HepG2 (cell line): ENCODE measurements at regions not wholly inside any gene's neighbourhood (a gene's known extent, or its start where the extent isn't known, plus 50 kb on each side); places are given as distances from the start of the nearest gene placed in this dataset.

Source experiments
- ATAC-seq: fragments of 200-7000 bp; cut with Tn5 transposase; 3 replicates; pipeline ENCODE4 v1.9.1; 2020; ENCODE audit warnings: mild to moderate bottlenecking, moderate library complexity
- BruUV-seq: library from RNA; stranded (reverse); fragments of 400-500 nt; replicated peaks from 2 replicates; lab custom pipeline; 2021; lab: Mats Ljungman, UMichigan
- CTCF ChIA-PET: fragments of 300-600 bp; formaldehyde crosslinking; extraction: SDS; loops from one replicate; lab custom pipeline; 2021; ENCODE audit warnings: low total read pairs, inconsistent platforms, low intra/inter-chr PET ratio; lab: Yijun Ruan, JAX
- POLR2A ChIA-PET: fragments of 350-600 bp; sonication (Branson Sonifier 250); formaldehyde crosslinking; loops from one replicate; lab custom pipeline; 2020; ENCODE audit warnings: antibody characterized with exemption, inconsistent platforms; lab: Yijun Ruan, JAX
- DNase-seq: peaks from one replicate; pipeline ENCODE4 v3.0.0-alpha.2; 2015; ENCODE audit warnings: low spot score
- FAIRE-seq: peaks from 3 replicates; lab custom pipeline; 2011; peaks lifted over from hg19 to GRCh38; lab: Jason Lieb, UNC
- H2AFZ ChIP-seq: one replicate; pipeline ENCODE4 v1.6.1; 2011; ENCODE audit warnings: low read length, inconsistent platforms
- H3K27ac ChIP-seq: fragments of 300-600 bp; 3 replicates; pipeline ENCODE4 v1.8.0; 2011; ENCODE audit warnings: mixed run types, mild to moderate bottlenecking, mixed read lengths, low read length, inconsistent platforms; ENCODE audit not compliant: insufficient read depth; ENCODE audit errors: extremely low read length
- H3K27me3 ChIP-seq, 2 experiments: fragments of 200-600 bp in 1 of 2; 2 replicates in 1 of 2; 3 replicates in 1 of 2; pipeline versions ENCODE4 v1.6.0 to v1.8.0; 2011; ENCODE audit warnings: low read length in 2 of 2, mild to moderate bottlenecking in 2 of 2, moderate library complexity in 2 of 2, inconsistent platforms in 1 of 2; ENCODE audit not compliant: insufficient read depth in 2 of 2, control insufficient read depth in 1 of 2
- H3K36me3 ChIP-seq, 2 experiments: fragments of 200-600 bp in 1 of 2; replicated peaks in 1 of 2; 2 replicates in 1 of 2; 3 replicates in 1 of 2; pipeline versions ENCODE4 v1.5.1 to v1.8.0; 2011; ENCODE audit warnings: low read length in 2 of 2, inconsistent platforms in 1 of 2; ENCODE audit not compliant: insufficient read depth in 2 of 2, control insufficient read depth in 1 of 2
- H3K4me1 ChIP-seq: 2 replicates; pipeline ENCODE4 v1.5.1; 2012; ENCODE audit warnings: low read length, inconsistent platforms; ENCODE audit not compliant: insufficient read depth
- H3K4me2 ChIP-seq: 2 replicates; pipeline ENCODE4 v1.6.0; 2011; ENCODE audit warnings: low read depth, low read length, inconsistent platforms
- H3K4me3 ChIP-seq, 3 experiments: fragments of 200-600 bp in 1 of 3; sonication (generic), shearing (Covaris generic) in 1 of 3; replicated peaks in 1 of 3; 2 replicates each; pipeline ENCODE4 v1.5.1; 2011 to 2016; ENCODE audit warnings: low read length in 3 of 3, inconsistent platforms in 2 of 3, low read depth in 2 of 3, mild to moderate bottlenecking in 2 of 3, control low read depth in 1 of 3, mixed read lengths in 1 of 3; ENCODE audit not compliant: insufficient read depth in 1 of 3
- H3K79me2 ChIP-seq: one replicate; pipeline ENCODE4 v1.6.1; 2011; ENCODE audit warnings: low read length, inconsistent platforms; ENCODE audit not compliant: insufficient read depth
- H3K9ac ChIP-seq: 2 replicates; pipeline ENCODE4 v1.6.0; 2011; ENCODE audit warnings: mild to moderate bottlenecking, low read depth, low read length, inconsistent platforms; ENCODE audit not compliant: insufficient read depth
- H3K9me3 ChIP-seq: 2 replicates; pipeline ENCODE4 v1.5.1; 2012; ENCODE audit warnings: mild to moderate bottlenecking, low read length
- H4K20me1 ChIP-seq: 2 replicates; pipeline ENCODE4 v1.6.0; 2011; ENCODE audit warnings: inconsistent platforms, mild to moderate bottlenecking, low read length, moderate library complexity; ENCODE audit not compliant: insufficient read depth
- ARID2 ChIP-seq: sonication (generic); formaldehyde crosslinking; IDR thresholded peaks from 2 replicates; pipeline ENCODE4 v1.8.1; 2022; ENCODE audit warnings: mild to moderate bottlenecking, missing genetic modification reagents, borderline replicate concordance
- ATRX ChIP-seq: sonication (generic); formaldehyde crosslinking; IDR thresholded peaks from 2 replicates; pipeline ENCODE4 v1.4.0; 2020; ENCODE audit warnings: missing genetic modification reagents, borderline replicate concordance
- DR1 ChIP-seq: sonication (generic); formaldehyde crosslinking; IDR thresholded peaks from 2 replicates; pipeline ENCODE4 v1.8.0; 2021; ENCODE audit warnings: mild to moderate bottlenecking, missing genetic modification reagents, inconsistent platforms
- KDM3A ChIP-seq: IDR thresholded peaks from 2 replicates; pipeline ENCODE4 v1.6.1; 2018; ENCODE audit warnings: low read depth, missing compliant biosample characterization
- NFKB2 ChIP-seq: sonication (generic); formaldehyde crosslinking; IDR thresholded peaks from 2 replicates; pipeline ENCODE4 v1.4.0; 2020; ENCODE audit warnings: missing genetic modification reagents, borderline replicate concordance
- RARG ChIP-seq: sonication (generic); formaldehyde crosslinking; IDR thresholded peaks from 2 replicates; pipeline ENCODE4 v1.4.0; 2020; ENCODE audit warnings: low read depth, mild to moderate bottlenecking, missing genetic modification reagents
- TCF7L2 ChIP-seq: IDR thresholded peaks from 2 replicates; pipeline ENCODE4 v1.6.1; 2011; ENCODE audit warnings: mild to moderate bottlenecking, low read depth, low read length, moderate library complexity
- ZFP37 ChIP-seq: sonication (generic); formaldehyde crosslinking; IDR thresholded peaks from 2 replicates; pipeline ENCODE4 v1.4.0; 2020; ENCODE audit warnings: missing genetic modification reagents, borderline replicate concordance
- ZNF263 ChIP-seq: sonication (generic); formaldehyde crosslinking; IDR thresholded peaks from 2 replicates; pipeline ENCODE4 v1.4.0; 2020; ENCODE audit warnings: missing genetic modification reagents
- ZNF510 ChIP-seq: sonication (generic); formaldehyde crosslinking; IDR thresholded peaks from 2 replicates; pipeline ENCODE4 v1.4.0; 2020; ENCODE audit warnings: low read depth, mild to moderate bottlenecking, missing genetic modification reagents
- ZNF546 ChIP-seq: sonication (generic); formaldehyde crosslinking; conservative IDR thresholded peaks from 2 replicates; pipeline ENCODE4 v1.8.1; 2023; ENCODE audit warnings: mild to moderate bottlenecking, missing genetic modification reagents
- ZNF558 ChIP-seq: sonication (generic); formaldehyde crosslinking; IDR thresholded peaks from 2 replicates; pipeline ENCODE4 v1.9.0; 2022; ENCODE audit warnings: mild to moderate bottlenecking, missing genetic modification reagents, borderline replicate concordance
- ZNF567 ChIP-seq: sonication (generic); formaldehyde crosslinking; IDR thresholded peaks from 2 replicates; pipeline ENCODE4 v1.8.1; 2023; ENCODE audit warnings: mild to moderate bottlenecking, missing genetic modification reagents, borderline replicate concordance
- WGBS: methylation state at CpG from one replicate; pipeline ENCODE4 v1.1.6; 2017; ENCODE audit warnings: low lambda C conversion rate; 5-methylcytosine and 5-hydroxymethylcytosine counted together
- in situ Hi-C: cut with HindIII; loops from 2 replicates; pipeline ENCODE4 v1.10.0; 2017; ENCODE audit warnings: low pct_unique_long_range_greater_than_20kb; ENCODE audit not compliant: extremely low pct_ligation_motif_present
- intact Hi-C: fragments of 100-400 bp; cut with micrococcal nuclease; formaldehyde crosslinking; loops from one replicate; pipeline ENCODE4 v1.10.0; 2022; ENCODE audit not compliant: unreplicated experiment
- TF ChIP-seq, protein P1 (sequence below): sonication (generic); formaldehyde crosslinking; IDR thresholded peaks from 2 replicates; pipeline ENCODE4 v1.5.0; 2020; ENCODE audit warnings: mild to moderate bottlenecking, missing genetic modification reagents, moderate library complexity
- TF ChIP-seq, protein P2 (sequence below): sonication (generic); formaldehyde crosslinking; IDR thresholded peaks from 2 replicates; pipeline ENCODE4; 2020; ENCODE audit warnings: missing genetic modification reagents, mild to moderate bottlenecking, borderline replicate concordance
- TF ChIP-seq, protein P3 (sequence below): sonication (generic); formaldehyde crosslinking; IDR thresholded peaks from 2 replicates; pipeline ENCODE4 v1.9.0; 2021; ENCODE audit warnings: missing genetic modification reagents, mild to moderate bottlenecking, borderline replicate concordance
- TF ChIP-seq, protein P4 (sequence below): sonication (generic); formaldehyde crosslinking; IDR thresholded peaks from 2 replicates; pipeline ENCODE4 v1.8.0; 2022; ENCODE audit warnings: missing genetic modification reagents, mild to moderate bottlenecking, borderline replicate concordance

DNA sequence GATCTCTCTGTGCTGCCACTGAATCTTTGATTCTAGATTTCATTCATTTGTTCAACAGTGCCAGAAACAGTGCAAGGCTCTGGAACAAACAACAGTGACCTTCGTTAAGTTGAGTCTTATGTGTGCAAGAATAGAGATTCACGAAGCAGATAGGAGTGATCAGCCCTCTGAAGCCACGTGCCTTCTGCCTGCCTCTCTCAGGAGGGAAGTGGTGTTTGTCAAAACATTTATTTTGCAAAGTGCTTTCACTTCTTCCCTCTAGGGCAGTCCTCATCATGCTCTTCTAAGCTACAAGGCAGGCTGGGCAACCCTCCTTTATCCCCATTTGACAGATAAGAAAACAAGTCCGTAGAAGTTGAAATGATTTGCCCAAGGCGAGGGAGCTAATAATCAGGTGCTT, 204.3 kb downstream of the TFAP2C start (continued):
- TF ChIP-seq, protein P1, sequence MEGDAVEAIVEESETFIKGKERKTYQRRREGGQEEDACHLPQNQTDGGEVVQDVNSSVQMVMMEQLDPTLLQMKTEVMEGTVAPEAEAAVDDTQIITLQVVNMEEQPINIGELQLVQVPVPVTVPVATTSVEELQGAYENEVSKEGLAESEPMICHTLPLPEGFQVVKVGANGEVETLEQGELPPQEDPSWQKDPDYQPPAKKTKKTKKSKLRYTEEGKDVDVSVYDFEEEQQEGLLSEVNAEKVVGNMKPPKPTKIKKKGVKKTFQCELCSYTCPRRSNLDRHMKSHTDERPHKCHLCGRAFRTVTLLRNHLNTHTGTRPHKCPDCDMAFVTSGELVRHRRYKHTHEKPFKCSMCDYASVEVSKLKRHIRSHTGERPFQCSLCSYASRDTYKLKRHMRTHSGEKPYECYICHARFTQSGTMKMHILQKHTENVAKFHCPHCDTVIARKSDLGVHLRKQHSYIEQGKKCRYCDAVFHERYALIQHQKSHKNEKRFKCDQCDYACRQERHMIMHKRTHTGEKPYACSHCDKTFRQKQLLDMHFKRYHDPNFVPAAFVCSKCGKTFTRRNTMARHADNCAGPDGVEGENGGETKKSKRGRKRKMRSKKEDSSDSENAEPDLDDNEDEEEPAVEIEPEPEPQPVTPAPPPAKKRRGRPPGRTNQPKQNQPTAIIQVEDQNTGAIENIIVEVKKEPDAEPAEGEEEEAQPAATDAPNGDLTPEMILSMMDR (CRISPR knock-in tag), result no peak
- TF ChIP-seq ZNF567, result no peak

DNA sequence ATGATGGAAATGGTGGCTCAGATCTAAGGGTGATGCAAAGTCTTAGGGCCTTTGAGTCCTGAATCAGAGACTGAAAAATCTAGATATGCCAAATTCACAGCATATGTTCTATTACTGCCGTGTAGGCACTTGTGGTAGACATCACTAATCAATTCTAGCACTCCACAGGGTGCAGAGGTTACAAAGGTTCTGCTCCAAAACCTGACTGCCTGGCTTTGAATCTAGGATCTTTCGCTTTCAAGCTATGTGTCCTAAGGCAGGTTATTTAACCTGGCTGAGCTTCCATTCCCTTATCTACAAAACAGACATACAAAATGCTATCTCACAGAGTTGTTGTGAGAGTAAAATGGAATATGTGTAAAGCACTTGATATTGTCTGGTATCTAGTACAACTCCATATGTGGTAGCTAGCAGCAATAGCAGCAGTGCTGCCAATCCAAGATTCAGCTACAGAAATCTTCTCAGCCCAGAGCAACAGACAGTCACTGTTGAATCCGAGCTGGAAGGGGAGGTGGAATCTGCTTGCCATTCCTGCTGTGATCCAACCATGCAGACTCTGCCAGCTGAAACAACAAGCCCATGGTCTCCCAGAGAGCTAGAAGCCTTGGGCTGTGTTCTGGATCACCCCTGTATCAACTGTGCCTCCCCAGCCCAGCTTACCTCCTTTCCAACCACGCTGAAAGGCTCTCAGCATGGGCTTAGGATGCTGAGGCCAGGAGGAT, 206.9 kb downstream of the TFAP2C start:
- POLR2A ChIA-PET, result no interaction called here
- 3% methylated on average over 4 of the region's 4 CpGs for WGBS
- ATAC-seq (no peak), FAIRE-seq (no peak), DNase-seq (no peak)
- Histone ChIP-seq H4K20me1 (no peaks in the 10 kb centered on the region), H3K4me2 (no peak overlapping the region), H3K79me2 (no peaks in the 10 kb centered on the region), H3K9me3 (no peaks in the 10 kb centered on the region), H3K9ac (no peak overlapping the region), H3K4me3 (no peak overlapping the region), H3K36me3 (no peaks in the 10 kb centered on the region), H2AFZ (no peak overlapping the region), H3K27me3 (peaks cover under 1 to 14% of the 10 kb centered on the region in 2 experiments; a peak in 4 of 5 replicates), H3K27ac (no peak overlapping the region), H3K4me1 (no peaks in the 10 kb centered on the region)
- in situ Hi-C loops (no loop called here), intact Hi-C loops (no loop called here)
- CTCF ChIA-PET, result no interaction called here
- no TSS peak for BruUV-seq
- TF ChIP-seq, protein P2, sequence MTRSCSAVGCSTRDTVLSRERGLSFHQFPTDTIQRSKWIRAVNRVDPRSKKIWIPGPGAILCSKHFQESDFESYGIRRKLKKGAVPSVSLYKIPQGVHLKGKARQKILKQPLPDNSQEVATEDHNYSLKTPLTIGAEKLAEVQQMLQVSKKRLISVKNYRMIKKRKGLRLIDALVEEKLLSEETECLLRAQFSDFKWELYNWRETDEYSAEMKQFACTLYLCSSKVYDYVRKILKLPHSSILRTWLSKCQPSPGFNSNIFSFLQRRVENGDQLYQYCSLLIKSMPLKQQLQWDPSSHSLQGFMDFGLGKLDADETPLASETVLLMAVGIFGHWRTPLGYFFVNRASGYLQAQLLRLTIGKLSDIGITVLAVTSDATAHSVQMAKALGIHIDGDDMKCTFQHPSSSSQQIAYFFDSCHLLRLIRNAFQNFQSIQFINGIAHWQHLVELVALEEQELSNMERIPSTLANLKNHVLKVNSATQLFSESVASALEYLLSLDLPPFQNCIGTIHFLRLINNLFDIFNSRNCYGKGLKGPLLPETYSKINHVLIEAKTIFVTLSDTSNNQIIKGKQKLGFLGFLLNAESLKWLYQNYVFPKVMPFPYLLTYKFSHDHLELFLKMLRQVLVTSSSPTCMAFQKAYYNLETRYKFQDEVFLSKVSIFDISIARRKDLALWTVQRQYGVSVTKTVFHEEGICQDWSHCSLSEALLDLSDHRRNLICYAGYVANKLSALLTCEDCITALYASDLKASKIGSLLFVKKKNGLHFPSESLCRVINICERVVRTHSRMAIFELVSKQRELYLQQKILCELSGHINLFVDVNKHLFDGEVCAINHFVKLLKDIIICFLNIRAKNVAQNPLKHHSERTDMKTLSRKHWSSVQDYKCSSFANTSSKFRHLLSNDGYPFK (CRISPR knock-in tag), result no peak
- TF ChIP-seq ATRX (CRISPR knock-in tag) (no peak), ZNF546 (no peak), RARG (CRISPR knock-in tag) (no peak), DR1 (CRISPR knock-in tag) (no peak), KDM3A (CRISPR knock-in tag) (no peak), ZNF510 (no peak), ZNF263 (no peak), ZNF558 (CRISPR knock-in tag) (no peak), ARID2 (CRISPR knock-in tag) (no peak), TCF7L2 (no peak), NFKB2 (no peak), ZFP37 (CRISPR knock-in tag) (no peak)
- TF ChIP-seq, protein P3, sequence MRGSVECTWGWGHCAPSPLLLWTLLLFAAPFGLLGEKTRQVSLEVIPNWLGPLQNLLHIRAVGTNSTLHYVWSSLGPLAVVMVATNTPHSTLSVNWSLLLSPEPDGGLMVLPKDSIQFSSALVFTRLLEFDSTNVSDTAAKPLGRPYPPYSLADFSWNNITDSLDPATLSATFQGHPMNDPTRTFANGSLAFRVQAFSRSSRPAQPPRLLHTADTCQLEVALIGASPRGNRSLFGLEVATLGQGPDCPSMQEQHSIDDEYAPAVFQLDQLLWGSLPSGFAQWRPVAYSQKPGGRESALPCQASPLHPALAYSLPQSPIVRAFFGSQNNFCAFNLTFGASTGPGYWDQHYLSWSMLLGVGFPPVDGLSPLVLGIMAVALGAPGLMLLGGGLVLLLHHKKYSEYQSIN (CRISPR knock-in tag), result no peak
- TF ChIP-seq, protein P4, sequence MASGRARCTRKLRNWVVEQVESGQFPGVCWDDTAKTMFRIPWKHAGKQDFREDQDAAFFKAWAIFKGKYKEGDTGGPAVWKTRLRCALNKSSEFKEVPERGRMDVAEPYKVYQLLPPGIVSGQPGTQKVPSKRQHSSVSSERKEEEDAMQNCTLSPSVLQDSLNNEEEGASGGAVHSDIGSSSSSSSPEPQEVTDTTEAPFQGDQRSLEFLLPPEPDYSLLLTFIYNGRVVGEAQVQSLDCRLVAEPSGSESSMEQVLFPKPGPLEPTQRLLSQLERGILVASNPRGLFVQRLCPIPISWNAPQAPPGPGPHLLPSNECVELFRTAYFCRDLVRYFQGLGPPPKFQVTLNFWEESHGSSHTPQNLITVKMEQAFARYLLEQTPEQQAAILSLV (CRISPR knock-in tag), result no peak
